DMS153 treated with DMSO at 0.1 percent for 48 hours (cell line): ENCODE measurements at regions not wholly inside any gene's neighbourhood (a gene's known extent, or its start where the extent isn't known, plus 50 kb on each side); places are given as distances from the start of the nearest gene placed in this dataset.
"Not testable (repeated sequence)": the region's sequence is repeated elsewhere in the genome, so short reads cannot be mapped to it uniquely, and the experiment has no call there.

Experiments
- DNase-seq: peaks from one replicate; lab custom pipeline; 2025; ENCODE audit not compliant: unreplicated experiment; lab: John Stamatoyannopoulos, UW

DNA sequence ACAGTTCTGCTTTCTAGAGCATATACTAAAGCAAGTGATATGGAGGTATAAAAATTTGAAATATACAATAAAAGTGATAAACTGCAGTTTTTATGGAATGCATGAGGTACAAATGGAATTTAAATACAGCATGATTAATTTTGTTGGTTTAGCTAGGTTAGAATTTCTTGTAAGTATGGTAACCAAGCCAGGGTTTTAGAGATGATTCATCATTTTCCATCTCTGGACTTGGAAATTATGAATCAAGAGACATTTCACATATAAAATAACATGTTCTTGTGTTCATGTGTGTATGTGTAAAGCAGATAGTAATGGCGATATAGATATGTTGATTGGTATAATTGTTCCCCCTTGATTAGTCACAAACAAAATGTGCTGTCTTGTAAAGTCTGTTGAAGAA is 1219.8 kb downstream of the CDH8 start:
- no peak for DNase-seq

DNA sequence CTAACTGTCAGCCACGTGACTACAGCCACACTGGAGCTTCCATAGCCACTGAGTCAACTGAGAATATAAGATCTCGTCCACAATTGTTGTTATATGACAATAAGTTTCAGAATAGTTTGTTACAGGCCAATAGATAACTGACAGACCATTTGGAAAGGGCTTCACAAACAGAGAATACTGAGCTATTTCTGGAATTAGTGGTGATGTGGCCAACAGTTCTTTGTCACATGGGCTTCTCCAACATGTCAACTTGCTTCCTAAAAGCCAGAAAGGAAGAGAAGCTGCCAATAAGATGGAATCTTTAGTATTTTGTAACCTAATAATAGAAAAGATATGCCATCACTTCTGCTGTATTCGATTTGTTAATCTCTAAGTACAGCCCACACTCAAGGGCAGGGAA is 1220.4 kb downstream of the CDH8 start:
- DNase-seq: no peak

DNA sequence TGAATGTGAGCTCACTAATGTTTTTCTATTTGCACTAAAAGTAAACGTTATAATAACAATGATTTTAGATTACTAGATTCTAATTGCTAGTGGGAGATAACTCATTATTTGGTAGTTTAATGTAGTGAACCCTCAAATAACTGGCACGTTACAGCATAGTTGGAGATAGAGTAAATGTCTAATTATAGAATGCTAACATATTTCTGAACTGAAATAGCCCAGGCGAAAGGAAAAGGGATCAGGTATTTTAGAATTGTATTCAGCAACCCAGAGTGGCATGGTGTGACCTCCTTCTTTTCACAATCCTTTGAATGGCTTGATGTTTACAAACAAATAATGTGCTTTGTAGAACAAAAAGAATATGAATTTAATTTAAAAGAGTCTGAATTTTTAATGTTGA is 1221.2 kb downstream of the CDH8 start:
- no peak for DNase-seq

DNA sequence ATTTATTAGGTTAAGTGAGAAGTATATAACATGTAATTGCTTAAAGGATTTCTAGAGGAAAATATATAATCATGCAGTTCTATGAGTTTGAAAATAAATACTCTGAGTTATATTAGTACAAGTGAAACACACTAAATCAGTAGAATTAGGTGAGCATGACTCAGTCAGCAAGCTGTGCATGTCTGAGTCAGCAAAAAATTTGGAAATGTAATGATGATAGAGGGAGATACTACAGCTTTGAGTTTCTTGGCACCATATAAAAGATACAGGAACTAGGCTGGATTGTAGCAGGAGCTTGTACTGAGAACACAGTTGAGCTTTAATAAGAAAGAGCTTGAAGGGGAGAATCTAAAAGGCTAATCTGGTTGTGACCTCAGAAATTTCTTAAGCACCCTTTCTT is 1224.6 kb downstream of the CDH8 start:
- DNase-seq: no peak

DNA sequence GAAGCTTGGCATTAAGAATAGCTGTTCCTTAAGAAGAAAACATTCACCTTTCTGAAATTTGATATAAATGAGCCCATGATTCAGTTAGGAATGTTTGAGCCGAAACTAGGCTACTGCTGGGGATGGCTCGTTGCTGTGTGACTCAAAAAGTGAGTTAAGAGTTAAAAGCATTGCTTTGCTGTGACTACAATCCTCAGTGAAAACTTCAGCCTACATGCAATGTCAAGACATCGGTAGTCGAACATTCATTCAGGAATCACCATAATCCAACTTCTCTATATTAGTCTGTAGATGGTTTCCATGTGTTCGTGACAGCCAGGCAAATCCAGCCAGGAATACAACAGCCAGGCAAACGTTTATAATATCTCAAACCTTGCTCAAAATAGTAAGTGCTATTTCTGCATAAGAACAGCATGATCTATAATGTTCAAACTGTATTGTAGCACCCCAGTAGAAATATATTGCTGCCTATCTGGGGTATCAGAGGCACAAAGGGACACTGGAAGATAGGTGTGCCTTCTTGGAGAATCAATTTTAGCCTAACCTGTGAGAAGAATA is 1225.1 kb downstream of the CDH8 start:
- no peak for DNase-seq

DNA sequence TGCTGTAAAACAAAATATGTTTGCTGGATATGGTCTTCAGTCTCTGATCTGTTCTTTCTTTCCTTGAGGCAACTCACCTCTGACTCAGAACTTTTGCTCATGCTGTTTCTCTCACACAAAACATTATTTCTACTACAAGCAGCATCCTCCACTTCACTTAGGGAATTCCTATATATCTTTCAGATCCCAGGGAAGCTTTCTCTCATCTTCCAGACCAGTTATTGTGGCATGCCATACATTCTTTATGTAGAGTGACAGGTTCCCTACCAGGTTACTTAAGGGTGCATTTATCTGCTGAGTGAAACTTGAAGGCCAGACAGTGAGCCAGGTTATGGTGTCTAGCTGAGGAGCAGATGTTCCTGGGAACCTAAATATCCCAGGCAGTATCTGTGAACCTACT is 1226.0 kb downstream of the CDH8 start:
- no peak for DNase-seq

DNA sequence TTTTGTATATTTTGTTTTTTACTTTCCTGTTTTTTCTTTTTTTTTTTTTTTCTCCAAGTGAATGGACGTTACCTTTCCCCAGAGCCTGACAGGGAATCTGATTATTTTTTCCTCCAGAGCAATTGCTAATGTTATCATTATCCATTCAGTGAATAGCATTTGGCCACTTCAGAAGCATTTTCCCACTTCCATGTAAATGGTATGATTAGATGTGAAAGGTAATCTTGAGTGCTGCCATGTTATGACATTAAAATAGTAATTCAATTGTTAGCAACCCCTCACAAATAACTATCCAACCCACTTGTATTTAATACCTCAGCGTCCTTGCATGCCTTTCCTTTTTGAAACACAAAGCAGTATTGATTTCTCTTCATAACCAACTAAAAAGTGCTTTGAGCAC is 1243.8 kb downstream of the CDH8 start:
- no peak for DNase-seq

DNA sequence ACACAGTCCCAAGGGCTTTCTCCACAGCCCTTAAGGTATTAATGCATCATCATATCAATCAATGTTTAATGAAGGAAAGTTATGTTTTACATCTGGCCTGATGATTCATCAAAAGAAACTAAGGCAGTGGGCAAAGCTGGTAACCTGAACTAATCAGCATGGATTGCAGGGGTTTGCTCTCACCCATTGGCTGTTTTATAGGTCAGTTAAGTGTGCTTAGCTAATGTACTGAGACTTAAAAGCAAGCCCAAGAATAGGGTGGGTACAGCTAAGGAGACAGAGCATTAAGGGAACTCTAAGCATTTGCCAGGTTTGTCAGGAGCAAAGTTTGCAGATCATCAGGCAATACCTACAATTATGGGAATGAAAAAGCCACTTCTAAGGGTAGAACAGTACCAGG is 1247.6 kb downstream of the CDH8 start:
- DNase-seq: no peak

DNA sequence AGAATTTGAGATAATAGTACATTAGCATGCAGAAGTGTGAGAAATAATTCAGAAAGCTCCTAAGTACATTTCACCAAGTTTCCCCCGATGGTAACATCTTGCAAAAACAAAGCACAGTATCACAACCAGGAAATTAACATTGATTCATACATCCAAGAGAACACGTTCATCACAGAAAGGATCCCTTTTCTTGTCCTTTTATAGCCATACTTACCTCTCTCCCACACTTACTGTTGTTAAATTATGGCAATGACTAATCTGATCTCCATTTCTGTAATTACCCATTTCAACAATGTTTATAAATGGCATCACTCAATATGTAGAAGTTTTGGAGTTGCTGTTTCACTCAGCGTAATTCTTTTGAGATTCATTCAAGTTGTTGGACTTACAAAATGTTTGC is 1260.0 kb downstream of the CDH8 start:
- no peak for DNase-seq

DNA sequence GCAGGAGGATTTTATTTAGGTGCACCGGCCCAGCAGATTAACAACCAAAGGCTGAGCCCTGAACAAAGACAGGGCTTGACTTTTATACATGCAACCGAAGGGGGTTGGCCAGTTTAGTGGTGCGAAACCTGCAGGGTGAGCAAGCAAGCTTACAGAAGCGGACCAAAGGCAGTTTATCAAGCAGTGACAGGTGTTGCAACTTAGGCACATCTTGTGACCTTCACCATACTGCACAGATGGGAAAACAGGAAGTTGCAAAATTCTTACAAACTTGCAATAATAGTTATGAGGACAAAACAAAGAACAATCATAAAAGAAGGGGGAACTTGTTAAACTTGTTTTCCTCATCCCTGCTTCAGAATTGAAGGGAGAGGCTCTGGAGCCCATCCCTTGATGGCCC is 1265.1 kb downstream of the CDH8 start:
- no peak for DNase-seq

DNA sequence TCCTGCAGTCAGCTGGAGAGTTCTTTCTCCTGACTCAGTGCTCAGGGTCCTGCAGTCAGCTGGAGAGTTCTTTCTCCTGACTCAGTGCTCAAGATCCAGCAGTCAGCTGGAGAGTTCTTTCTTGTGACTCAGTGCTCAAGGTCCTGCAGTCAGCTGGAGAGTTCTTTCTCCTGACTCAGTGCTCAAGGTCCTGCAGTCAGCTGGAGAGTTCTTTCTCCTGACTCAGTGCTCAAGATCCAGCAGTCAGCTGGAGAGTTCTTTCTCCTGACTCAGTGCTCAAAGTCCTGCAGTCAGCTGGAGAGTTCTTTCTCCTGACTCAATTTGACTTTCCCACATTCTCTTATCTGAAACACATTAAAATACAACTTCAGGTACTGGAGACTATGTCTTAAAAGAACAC is 1265.9 kb downstream of the CDH8 start:
- DNase-seq: not testable (repeated sequence)

DNA sequence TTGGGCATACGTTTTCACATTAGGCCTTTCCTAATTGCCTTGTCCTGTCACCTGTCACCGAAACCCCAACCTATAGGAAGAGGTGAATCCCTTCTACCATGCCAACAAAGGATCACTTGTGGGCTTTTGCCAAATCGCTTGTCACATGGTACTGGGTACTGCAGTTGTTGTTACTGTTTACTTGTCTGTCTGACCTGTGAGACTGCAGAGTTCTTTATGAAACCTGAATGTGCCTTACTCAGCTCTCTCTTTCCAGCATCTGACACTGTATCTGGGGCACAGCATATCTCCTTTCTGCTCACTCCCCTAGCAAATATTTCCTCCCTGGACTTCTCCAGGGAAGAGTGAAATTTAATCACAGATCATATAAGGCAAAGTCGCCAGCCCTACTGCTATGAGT is 1272.4 kb downstream of the CDH8 start:
- DNase-seq: no peak

DNA sequence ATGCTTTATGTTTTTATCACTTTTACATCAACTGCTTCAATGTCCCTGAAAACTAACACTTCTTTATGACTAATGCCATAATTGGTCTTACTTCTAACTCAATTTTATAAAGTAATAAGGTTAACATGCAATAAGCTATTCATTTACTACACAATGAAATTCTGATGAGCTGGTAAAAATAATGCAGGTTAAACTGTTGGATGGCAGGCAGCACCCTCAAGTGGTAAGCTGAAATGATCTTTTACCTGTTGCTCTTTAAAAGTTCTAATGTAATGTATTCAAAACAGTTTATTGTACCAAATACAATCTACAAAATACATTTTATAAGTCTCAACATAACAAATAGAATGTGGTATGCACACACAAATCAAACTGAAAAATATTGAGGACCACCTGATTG is 1280.3 kb downstream of the CDH8 start:
- DNase-seq: no peak

DNA sequence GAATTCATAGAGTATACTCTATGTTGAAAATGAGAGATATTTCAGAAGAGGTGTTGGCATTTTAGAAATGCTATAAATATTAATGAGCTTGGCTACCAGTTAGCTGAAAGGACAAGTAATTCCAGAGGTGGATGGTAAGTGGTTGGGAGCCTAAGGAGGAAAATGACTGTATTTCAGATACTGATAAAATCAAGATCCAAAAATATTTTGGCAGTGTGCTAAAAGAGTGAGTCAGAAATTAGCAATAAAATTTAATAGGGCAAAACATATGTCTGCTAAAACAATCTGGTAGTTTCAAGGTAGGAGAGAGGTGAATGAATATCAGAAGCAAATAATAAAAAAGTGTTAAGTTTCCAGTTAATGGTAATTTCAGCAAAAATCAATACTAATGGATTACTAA is 1287.9 kb downstream of the CDH8 start:
- no peak for DNase-seq

DNA sequence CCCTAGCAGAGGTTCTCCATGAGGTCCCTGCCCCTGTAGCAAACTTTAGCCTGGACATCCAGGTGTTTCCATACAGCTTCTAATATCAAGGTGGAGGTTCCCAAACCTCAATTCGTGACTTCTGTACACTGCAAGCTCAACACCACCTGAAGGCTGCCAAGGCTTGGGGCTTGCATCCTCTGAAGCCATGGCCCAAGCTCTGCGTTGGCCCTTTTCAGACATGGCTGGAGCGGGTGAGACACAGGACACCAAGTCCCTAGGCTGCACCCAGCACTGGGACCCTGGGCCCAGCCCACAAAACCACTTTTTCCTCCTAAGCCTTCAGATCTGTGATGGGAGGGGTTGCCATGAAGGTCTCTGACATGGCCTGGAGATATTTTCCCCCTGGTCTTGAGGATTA is 1292.0 kb downstream of the CDH8 start:
- no peak for DNase-seq

DNA sequence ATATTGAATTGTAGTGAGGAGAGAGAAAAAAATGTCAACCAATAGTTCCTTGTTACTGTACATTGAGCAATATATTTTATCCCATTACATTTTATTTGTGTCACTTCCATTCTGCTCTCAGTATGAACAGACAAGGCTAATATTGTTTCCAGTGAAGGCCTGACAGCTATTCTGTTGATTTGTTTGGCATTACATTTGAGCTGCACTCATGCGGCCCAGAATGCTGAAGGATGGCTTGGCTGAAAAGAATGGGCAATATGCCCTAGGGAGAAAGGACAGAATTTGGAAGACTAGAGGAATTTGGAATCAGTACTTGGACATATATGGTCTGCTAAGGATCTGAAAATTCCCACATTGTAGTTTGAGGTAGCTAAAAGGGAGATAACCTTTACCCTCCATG is 1294.4 kb downstream of the CDH8 start:
- DNase-seq: no peak

DNA sequence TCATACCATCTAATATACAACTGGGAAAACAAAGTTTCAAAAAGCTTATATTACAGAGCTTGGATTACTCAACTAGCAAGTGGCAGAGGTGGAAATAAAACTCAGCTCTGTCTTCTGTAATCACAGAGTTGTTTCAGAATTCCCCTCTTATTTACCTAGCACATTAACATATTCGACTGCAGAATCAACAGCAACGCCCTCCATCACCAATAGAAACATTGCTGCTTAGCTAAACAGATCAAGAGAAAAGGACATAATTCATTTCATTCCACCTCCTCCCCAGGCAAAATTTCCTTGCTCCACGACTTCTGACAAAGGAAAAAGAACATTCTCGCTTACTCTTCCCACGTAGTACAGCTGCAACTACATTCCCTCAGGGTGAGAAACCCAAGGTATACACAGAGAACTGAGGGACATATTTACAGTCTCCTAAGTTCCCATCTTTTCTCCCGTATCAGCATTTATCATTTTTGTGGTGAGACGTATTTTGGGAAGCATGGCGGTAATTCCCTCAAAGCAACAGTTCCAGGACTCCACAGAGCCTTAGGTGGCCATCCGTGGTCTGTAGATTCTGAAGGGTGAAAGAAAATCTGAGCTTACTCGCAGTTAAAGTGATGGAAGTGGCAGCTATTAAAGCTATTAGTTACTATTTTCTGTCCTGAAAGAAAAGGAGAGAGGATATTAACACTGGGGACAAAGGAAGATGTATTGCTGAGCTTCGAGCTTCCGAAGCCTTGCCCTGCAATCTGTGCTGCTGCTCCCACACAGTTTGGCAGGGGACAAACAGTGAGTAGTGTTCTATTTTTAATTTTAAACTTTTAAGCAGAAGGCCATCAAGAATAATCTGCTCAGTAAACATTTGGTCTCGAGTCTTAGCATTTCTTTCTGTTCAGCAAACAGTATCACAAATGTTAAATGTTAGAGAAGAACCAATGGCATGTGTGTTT is 1296.2 kb downstream of the CDH8 start:
- DNase-seq: no peak

DNA sequence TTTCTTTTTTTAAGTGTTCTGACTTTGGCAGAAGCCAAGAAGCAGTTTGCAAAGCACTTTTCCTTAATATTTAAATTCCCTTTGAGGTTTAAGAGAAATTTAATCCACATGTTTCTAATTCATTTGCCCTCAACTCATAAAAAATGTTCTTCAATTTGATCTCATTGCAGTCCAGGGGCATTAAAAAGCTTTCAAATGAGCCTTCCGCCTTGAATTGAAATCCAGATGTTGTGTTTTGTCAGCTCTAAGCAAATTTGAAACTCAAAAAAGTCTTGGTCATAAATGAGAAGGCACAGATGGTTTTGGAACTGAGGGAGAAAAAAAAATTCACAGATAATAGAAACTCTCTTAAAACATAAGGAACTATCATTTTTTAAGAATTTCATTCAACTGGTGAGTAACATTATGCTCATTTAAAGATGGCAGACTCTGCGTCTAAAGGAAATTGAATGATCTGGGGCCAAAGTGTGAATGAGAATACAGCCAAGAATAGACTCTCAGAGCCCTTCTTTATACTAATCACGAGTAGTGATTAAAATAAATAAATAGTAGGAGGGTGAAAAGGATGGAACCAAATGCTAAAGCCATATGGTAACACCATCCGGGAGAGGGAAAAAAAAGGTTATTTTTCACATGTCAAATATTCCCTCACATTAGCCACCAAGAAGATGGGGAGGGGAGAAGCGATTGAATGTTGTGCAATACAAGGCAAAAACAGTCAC is 1304.7 kb downstream of the CDH8 start:
- DNase-seq: no peak

DNA sequence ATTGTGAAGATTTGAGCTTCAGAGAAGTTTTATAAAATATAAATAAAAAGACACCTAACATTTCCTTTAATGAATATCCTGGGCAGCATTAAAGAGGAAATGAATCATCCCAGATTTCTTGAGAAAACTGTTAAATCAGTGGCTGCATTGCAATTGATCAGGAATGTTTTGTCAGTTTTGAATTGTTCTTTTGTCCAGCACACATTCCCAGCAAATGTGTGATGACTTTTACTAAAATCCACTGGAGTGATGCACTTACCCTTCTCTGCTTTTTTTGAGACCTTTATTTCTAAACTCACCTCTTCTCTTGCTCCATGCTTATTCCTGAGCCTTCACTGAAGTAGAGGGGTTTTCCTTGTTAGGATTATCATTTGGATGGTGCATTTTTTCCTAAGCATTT is 1307.2 kb downstream of the CDH8 start:
- DNase-seq: no peak

DNA sequence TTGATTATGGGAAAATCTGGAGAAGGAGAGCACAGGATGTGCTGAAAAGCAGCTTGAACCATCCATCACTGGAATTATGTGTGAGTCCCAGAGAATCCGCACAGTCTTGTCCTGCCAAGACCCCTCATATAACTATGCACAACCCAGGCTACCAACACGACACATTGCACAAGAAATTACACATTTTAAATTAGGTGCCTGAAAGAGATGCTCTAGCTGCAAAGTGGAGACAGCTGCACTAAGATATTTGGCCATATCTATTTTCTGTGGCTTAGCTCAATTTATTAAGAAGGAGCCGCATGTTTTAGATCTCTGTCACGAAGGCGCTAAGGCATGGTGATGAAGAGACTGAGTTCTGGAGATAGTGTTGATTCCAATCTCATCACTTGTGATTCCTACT is 1308.4 kb downstream of the CDH8 start:
- no peak for DNase-seq

DNA sequence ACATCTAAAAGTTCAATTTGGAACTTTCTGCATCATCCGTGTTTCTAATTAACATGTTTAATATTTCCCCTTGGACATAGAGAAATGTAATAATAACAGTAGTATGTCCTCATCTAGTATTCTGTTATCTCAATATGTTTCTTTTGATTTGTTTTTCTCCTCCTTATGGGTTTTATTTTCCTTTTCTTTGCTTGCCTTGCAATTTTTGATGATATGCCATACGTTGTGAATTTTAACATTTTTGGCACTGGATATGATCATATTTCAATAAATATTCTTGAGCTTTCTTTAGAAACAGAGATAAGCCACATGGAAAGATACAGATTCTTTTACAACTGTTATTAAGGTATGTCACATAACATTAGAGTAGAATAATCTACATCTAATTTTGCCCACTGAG is 1316.2 kb downstream of the CDH8 start:
- DNase-seq: no peak

DNA sequence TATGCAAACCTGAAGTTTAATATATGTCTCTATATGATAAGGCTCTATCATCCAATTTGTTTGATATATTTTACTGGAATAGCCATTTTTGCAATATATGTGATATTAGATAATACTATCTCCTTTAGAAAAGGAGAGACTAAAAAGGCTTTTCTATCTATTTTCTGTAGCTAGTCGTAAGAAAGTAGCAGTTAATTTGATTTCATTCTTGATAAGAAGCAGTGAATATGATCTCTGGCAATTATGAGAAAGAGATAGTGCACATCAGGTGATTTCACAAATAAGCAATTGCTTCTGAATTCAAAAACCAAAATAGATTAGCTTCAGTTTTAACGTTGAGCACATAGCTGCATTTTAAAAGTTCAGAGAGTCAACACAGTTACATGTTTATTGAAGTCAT is 1318.4 kb downstream of the CDH8 start:
- DNase-seq: no peak
